HG03159 (cell line): ENCODE measurements at regions not wholly inside any gene's neighbourhood (a gene's known extent, or its start where the extent isn't known, plus 50 kb on each side); places are given as distances from the start of the nearest gene placed in this dataset.

Experiments used
- ATAC-seq: cut with Tn5 transposase; IDR thresholded peaks from one replicate; pipeline ENCODE4 v1.9.1; 2021; ENCODE audit warnings: mild to moderate bottlenecking, moderate library complexity; ENCODE audit not compliant: unreplicated experiment

DNA sequence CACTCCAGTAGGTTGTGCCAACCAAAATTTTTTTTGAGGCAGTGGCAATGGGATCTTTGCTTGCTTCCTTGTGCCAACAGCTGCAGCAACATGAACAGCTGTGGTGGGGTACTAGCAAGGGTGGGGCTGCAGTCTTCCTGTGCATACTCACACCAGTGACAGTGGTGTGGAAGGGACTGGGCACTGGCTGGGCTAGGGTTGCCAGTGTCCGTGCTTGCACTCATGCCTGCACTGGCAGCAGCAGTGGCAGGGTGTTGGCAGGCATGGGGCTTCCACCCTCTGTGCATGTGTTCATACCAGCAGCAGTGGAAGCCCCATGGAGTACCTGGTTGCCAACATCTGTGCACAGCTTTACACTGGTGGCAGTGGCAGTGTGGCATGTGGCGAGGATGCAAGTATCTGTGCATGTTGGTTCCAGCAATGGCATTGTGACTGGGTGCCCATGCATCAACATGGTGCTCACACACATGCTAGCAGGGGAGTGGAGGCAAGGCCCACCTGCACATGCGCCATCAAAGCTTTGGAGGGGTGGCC is 1312.6 kb downstream of the PCDH18 start:
- ATAC-seq, result no peak

DNA sequence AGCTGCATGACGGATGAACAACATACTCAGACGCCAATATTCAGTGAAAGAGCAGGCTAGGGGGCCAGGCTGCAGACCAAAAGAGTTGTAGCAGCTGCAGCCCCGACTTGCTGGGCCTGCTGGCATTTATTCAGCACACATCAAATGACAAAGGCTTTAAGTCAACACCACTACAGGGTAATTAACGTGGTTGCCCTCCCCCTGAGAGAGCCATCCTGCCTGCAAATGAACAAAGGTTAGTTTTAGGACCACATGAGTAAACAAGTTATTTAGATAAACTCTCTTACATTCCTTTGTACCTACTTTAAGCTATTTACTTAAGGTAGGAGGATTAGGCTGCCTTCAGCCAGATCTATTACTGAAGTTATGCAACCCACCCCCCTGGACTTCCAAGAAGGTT is 1329.1 kb downstream of the PCDH18 start:
- no peak for ATAC-seq

DNA sequence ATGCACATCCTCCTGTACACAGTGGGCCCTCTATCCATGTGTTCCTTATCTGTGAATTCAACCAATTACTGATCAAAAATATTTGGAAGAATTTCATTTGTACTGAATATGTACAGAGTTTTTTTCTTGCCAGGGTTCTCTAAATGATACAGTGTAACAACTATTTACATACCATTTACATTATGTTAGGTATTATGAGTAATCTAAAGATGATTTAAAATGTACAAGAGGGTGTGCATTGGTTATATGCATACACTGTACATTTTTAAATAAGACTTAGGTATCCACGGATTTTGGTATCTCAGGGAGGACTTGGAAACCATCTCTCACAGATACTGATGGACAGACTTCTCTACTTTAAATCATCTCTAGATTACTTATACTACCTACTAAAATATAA is 1333.9 kb downstream of the PCDH18 start:
- ATAC-seq, result no peak

DNA sequence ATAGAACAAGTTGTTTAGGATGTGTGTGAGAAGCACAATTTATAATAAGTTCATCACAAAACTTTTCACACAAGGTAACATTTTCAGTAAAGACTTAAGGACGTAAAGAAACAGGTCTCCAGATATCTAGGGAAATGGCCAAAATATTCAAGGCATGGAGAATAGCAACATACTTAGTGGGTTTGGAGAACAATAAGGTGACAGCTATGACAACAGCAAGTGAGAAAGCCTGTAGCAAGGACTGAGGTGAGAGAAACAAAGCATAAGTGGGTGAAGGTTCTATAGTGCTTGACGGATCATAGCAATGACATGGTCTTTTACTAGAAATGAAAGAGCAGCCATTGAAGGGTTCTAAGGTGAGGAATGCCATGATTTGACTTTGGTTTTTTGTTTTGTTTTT is 1337.3 kb downstream of the PCDH18 start:
- no peak for ATAC-seq

DNA sequence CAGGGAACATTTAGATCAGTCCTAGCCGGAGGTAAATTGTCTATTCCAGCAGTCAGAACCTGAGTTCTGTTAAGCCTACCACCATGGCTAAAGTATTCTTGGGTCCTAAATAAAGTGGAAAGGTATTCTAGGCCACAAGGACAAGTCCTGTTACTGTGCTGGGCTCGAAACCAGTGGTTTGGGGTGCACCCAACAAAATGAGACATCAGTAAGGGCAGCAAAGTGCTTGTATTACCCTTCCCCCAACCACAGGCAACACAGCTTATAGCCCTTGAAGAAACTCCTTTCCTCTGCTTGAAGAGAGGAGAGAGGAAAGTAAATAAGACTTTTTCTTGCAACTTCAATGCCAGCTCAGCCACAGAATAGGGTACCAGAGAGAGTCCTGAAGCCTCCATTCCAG is 1345.6 kb downstream of the PCDH18 start:
- ATAC-seq, result no peak

DNA sequence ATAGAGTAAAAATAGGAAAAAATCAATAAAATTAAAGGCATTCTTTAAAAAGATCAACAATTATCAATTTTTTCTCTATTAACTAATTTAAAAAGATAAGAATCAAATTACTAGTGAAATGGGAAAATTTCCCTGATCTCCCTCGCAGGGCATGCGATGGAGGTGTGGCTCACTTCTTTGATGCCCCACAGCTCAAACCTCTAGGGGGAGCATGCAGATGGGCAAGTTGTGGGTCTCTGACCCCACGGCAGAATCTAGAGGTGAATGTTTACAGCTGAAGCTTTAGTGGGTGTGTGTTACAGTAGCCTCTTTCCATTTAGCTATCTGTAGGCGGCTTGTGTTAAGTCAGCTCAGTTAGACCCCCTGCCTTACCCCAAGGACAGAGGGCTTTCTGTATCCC is 1348.8 kb downstream of the PCDH18 start:
- ATAC-seq, result no peak

DNA sequence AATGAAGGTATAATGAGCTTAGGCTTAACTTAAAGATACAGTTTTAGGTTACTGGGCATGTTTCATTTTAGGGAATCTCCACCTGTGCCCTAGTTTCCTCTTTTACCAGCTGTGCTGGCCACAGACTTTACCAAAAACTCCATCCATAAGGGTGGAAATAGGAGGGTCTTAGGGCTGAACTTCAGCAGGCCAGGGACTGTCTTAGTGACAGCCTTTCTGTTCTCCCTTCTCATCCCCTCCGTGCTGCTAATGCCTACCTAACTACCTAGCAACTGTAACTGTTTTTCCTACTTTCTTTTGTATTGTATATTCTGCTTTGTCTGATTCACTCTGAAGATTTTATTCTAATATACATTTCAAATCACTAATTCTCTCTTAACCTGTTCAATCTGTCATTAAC is 1375.3 kb downstream of the PCDH18 start:
- no peak for ATAC-seq

DNA sequence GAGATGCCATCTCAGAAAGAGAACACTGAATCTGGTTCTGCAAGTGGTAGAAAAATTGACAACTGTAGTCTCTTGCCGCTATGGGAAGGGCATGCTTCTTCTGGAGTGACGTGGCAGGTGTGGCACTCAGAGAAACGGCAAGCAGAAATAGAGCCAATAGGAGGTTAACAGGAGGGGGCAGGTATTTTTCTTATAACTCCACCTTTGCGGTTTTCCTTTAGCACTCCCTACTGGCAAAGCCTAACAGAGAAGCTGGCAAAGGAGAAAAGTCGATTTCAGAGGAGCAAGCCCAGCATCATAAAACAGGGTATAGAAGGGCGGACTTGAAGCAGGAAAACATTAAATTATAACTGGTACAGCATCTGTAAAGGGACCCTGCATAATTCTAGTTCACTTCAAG is 1382.2 kb downstream of the PCDH18 start:
- ATAC-seq, result no peak

DNA sequence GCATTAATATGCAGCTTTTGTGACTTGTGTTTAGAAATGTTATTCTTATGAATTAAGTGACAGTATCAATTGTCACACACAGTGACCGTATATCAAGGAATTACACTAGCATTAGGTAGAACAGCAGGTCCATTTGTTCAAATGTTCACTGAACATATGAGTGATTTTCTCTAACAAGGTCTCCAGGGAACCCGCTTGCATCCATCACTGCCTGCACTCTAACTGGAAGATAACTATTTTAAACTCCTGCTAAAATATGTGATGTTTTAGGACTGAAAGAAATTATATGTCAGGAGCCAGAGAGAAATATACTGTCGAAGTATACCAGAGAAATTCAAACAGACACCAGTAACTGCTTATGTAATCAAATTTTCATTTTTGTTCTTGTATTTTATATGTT is 1395.7 kb downstream of the PCDH18 start:
- ATAC-seq, result no peak

DNA sequence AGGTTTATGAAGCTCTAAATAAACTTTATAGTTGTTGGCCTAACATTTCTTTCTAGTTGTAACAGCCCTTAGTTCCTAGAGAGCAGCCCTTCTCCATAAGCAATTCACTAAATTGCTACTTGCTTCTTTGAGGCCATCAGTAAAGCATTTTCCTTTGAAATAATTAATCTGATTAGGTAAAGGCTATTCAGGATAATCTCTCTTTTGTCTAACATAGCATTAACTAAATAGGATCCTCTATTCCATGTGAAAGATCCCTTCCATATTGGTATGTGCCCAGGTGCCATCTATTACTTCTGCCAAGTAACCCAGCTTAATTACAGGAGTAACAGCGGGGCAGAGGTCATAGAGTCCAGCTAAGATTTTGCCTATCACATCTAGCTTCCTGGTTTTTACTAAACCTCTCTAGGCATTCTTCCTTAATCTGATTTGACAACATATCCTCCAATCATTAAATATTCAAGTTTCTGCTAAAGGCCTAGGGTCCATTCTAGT is 1408.0 kb downstream of the PCDH18 start:
- no peak for ATAC-seq

DNA sequence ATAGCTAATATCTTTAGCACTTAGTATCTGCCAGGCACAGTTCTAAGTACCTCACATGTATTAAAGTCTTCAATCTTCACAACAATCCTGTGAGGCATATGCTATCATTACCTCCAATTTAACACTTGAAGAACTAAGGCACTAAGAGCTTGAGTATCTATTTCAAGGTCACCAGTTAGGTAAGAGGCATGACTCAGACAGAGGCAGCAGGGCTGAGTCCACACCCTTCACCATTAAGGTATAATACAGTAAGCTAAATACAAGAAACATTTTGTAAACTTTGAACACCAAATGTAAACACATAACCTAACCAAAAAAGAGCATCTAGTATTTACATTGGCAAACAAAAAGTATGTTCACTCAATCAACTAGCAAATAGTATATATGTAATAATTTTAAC is 1410.9 kb downstream of the PCDH18 start:
- ATAC-seq, result no peak

DNA sequence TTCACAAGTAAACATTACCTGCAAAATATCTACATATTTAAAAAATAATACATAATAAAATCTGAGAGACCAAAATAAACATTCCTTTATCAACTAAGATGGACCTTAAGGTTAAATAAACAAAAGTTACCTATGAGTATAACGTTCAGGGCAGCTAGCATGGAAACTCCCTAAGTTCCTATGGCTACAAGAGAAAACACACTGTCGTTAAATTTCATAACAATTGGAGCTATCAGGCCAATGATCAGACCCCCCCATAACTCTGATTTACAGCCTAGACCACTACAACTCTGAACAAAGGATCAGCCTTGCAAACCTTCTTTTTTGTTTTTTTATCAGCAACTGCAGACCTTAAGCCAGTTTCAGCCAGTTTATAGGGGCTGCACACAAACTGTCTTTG is 1418.4 kb downstream of the PCDH18 start:
- ATAC-seq, result no peak

DNA sequence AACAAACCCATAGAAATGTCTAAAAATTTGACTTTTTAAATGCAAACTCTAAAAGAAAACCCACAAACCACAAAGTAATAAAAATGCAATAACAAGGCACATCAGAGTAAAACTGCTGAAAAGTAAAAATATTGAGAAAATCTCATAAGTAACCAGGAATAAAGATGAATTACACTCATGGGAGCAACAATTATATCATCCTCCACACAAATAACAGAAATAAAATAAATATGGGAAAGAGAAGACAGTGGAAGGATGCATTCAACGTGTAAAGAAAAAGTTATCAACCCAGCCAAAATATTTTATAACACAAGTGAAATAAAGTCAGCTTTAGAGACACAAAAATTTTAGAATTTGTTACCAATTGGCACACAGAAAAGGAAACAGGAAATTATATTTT is 1420.2 kb downstream of the PCDH18 start:
- no peak for ATAC-seq

DNA sequence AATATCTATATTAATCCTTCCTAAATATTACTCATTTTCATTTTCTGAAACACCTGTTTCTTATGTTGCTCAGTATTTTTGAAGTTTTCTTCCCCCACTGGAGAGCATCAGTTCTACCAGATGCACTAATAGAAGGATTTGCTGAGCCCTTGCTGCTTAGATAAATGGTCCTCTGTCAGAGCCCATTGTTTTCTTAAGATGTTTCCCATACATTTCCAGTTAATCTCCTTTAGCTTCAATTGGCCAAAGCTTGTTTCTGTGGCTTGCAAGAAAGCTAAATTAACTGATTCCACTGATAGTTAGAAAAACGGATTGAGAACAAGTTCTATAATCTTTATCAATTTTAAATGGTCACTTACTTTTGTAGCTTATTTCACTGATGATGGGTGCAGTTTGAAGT is 1425.5 kb downstream of the PCDH18 start:
- no peak for ATAC-seq

DNA sequence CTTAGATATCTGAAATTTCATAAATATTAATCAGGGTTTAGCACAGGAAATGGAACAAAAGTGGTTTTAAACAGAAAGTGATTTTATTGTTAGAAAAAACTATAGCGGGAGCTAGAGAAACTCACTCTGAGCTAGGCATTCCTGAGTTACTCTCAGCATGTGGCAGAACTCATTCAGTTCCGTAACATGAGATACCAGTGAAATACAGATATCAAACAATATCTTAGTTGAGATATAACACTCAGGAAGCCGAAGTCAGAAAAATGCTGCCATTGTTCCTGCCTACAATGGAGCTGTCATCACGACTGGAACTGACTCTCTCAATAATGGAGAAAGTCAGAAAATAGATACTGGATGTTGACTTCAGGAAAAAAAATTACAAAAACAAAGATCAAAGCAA is 1428.7 kb downstream of the PCDH18 start:
- no peak for ATAC-seq

DNA sequence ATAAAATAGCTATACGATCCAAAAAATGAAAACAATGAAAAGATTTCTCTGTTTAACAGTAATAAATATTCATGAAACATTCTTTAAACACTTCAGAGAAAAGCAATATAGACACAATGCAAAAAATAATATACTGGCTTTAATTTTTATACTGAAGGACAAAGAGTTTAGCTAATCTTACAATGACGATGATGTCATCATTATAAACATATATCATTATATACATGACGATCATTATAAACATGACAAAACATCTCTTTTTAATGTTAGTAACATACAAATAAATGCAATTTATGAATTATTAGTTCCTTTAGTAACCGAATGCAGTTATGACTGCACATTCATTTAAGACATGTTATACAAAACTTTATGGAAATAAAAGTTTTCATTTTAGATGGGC is 1434.6 kb downstream of the PCDH18 start:
- ATAC-seq, result no peak

DNA sequence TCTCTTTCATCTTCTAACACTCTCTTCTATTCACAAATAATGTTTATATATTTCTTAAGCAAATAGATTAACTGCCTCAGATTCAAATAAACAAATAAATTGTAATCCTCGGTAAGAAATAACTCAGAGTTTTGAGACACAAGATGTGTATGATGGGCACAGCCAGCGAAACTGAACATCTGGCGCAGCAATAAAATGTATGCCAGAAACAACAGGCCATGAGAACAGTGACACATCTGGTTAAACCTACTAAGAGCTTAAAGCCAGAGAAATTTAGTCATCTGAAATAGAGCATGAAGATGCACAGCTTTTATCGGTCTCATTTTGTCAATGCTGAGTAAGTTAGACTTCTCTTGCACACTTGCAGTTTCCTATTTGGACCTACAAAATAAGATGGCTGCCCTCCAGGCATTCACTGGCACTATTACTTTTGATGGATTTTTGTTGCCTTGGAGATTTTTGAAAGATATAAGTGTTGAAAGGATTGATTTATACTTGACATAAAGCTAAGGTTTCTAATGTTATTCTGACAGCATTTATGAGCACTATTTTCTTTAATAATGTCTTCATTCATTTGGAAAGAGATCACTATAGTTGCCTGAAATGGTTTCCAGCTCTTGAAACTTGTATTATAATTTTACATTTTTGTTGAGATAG is 1444.0 kb downstream of the PCDH18 start:
- ATAC-seq, result no peak

DNA sequence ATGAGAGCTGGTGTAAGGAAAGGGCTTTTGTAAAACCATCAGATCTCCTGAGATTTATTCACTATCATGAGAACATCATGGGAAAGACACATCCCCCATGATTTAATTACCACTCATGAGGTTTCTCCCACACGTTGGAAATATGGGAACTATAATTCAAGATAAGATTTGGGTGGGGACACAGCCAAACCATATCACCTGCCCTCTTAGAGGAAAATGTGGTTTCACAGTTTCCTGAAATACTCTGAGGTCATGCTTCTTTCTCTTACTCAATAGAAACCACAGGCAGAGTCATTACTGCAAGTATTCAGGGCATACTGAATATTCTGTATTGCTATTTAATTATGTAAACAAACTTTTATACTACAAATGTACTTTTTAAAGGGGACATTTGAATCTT is 1453.3 kb downstream of the PCDH18 start:
- no peak for ATAC-seq

DNA sequence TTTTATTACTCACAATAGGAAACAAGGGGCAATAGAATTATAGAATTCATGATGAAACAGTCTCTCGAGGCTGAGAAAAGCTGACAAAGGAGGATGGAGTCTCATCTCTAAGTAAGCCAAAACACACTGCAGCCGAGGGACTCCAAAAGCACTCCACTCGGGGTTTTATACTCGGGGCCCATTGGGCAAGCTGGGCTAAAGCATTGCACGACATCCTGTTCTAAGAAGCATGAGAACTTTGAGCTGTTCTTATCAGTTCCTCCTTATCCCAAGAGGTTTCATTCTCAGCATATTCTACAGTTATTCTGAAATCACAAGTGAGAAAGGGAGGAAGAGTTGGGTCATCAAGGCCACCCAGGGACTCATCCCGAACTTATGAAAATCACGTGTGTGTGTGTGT is 1475.5 kb downstream of the PCDH18 start:
- no peak for ATAC-seq

DNA sequence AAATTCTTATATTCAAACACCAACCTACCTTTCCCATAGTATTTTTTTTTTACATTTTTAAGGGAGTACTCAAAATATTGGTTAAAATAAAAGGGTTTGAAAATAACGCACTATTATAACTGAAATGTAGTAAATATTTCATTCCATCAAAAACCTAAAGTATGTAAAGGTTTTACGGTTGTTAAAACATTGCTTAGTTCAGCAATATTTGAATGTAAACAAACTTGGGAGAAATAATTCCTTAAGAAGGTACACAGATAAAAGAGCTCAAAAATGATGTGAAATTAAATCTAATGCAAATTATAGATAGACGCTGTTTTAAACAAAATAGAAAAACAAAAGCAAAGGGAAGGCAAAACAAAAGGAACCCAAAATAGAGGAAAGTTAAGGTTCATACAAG is 1476.9 kb downstream of the PCDH18 start:
- no peak for ATAC-seq

DNA sequence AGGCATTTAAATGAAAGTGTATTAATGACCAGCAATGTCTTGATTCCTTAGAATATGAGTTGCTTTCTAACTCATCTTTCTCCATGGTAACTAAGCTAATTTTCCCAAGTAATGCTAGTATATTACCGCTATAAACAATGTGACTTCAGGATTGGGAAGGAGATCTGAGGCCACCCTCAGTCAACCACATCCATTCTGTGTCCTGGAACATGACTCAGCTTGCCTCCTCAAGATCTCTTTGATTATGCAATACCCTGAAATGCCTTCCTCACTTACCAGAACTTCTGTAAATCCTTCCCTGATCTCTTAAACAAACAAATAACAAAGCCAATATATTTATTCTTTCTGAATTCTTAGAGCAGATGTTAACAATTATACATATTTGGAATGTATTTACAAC is 1495.5 kb downstream of the PCDH18 start:
- ATAC-seq, result no peak

DNA sequence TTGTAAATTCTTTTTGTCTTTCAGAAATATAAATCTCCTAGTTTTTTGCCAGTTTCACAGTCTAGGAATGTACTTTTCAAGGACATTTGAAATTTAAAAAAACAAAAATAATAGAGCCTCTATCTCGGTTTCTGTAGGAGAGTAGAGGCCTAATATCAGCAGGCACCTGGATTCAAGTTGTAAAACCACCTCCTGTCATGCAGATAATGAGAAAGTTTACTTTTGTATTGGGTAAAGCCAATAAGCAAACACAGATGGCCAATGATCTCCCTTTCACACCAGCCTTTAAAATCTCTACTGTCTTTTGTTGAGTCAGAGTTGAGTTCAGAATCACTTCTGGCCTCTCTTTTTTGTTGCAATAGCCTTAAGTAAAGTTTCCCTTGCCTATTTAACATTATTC is 1499.9 kb downstream of the PCDH18 start:
- ATAC-seq, result no peak

DNA sequence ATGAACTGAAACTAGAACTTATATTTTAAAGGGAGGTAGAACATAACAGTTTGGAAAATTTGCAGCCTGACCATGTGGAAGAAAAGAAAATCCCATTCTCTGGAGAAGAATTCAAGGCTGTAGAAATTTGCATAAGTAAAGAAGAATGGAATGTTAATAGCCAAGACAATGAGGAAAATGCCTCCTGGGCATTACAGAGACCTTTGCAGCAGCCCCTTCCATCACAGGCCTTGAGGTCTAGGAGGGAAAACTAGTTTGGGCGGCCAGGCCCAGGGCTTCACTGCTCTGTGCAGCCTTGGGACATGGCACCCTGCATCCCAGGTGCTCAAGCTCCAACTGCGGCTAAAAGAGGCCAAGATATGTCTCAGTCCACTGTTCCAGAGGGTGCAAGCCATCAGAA is 1506.8 kb downstream of the PCDH18 start:
- ATAC-seq, result no peak
